ENCODE measurements at regions not wholly inside any gene's neighbourhood (a gene's known extent, or its start where the extent isn't known, plus 50 kb on each side); places are given as distances from the start of the nearest gene placed in this dataset.
A peak's percentile ranks its signal among the peaks of the same experiment; 100 is the strongest.

DNA sequence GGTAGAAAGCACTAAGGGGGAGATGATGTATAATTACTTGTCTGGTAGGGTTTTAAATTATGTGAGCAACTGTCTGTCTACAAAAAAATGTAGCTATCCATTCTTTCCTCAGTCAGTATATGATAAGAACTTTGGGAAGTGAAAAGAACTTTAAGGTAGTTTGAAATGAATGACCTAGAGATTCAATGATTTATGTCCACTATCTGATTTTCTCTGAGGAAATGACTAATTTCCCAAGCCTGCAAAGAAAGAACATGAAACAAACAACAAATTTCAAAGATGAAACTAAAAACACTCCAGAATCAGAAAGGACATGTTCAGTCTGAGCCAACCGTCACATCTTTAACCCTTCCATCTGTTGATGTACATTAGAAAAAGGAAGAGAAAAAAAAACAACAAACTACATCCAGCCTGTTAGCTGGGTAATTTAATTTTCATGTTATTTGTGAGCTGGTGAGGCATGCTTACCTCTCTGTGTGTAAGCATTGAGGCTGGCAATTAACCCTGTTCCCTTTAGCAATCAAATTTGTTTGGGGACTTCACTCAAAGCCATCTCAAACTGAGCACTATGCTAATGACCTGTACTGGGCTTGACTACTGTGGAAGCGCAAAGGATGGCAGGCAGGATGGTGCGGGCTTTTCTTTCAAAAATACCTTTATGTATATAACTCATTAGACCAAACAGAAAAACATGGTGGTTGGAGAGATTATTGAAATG is 220.1 kb downstream of the TUSC7 start:
- peak; percentile 13 to 67 for DNase-seq (ENCODE audit: low read depth in 2 of 2)

DNA sequence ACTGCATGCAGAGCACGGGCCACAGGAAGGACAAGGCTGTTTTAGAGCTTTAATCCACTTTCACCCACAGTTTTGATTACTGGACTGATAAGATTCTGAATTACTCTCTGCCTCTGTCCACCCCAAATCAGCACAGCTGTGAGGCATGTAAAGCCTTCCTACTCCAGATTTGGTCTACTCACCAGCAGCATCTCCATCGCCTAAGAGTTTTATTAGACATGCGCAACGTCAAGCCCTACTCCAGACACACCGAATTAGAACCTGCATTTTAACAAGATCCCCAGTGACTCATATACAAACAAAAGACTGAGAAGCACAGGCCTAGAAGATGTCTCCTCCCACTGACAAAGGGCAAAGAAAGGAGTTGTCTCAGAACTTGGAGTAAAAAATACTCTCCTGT is 221.2 kb downstream of the TUSC7 start:
- DNase-seq (ENCODE audit: low read depth in 2 of 2): peak in 1 of 2 donors; percentile 40

- DNase-seq (ENCODE audit: low read depth in 2 of 2): no peak
Observed at GRCh38 chr3:116939091-116939490, 229.5 kb downstream of the TUSC7 start.

DNA sequence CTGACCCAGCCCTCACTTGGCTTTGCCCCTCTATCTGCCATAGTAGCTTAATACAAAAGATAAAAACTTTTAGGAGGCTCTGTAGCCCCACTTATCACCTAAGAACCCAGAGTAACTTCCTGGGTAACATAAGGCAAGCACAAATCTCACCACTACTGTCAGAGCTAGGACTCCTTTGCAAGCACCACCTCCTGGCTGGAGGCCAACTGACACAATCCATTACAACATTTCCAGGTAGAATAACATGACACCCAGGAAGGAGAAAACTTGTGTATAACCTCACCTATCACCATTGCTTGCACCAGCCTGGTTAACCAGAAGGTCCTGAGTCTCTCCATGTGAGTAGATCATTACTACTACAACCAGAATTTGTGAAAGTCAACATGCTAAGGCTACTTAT is 230.0 kb downstream of the TUSC7 start:
- DNase-seq (ENCODE audit: low read depth in 2 of 2): no peak

GRCh38 chr3:116940719-116941118 is 231.1 kb downstream of the TUSC7 start:
- no peak for DNase-seq (ENCODE audit: low read depth in 2 of 2)

DNA sequence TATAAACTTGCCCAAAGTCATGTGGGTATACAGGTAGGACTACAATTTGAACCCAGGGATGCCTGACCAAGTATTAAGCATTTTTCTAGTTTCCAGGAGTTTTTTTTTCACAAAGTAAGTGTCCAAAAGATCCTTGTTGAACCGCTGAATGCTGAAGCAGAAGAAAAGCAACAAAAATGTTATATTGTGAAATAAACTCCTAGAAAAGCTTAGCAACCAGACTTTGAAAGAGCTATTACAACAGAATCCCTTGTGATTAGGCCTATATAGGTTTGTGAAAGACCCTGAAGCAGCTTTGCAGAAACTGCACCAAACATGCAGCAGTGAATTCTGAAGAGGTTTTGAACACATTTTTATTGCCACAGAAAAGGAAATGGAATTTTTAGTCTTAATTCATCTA is 236.8 kb downstream of the TUSC7 start:
- DNase-seq (ENCODE audit: low read depth in 2 of 2): no peak

DNA sequence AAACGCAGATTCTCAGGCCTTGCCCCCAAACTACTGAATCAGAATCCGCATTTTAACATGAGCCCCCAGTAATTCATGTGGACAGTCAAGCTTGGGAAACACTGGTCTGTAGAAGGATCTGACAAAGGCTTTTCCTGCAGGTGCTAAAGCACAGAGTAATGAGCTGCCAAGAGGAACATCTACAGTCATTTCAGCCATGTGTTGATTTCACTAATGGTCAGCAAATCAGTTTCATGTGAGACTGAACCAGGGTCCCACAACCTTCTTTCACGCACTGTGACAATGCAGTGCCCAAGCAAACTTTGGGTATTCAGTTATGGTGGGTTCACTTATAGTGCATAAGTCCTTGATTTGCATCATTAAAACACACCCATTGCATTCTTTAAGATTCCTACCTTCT is 237.6 kb downstream of the TUSC7 start:
- no peak for DNase-seq (ENCODE audit: low read depth in 2 of 2)

DNA sequence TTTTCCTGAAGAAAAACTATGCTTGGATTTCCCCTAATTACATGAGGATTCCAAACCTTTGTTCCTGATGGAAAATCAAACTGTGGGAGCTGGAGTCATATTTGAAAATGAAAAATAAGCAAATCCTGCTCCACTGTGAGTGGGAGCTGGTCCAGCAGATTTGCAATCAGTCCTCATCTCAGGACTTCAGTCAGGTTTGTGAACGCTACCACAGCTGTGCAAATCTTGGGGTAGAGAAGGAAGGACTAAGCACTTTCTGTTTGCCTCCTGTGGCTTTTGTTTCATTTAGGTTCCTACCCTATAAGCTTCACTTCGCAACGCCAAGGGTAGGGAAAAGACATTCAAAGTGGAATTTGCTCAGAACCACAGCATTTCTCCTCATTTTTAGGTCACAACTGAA is 238.2 kb downstream of the TUSC7 start:
- no peak for DNase-seq (ENCODE audit: low read depth in 2 of 2)

DNA sequence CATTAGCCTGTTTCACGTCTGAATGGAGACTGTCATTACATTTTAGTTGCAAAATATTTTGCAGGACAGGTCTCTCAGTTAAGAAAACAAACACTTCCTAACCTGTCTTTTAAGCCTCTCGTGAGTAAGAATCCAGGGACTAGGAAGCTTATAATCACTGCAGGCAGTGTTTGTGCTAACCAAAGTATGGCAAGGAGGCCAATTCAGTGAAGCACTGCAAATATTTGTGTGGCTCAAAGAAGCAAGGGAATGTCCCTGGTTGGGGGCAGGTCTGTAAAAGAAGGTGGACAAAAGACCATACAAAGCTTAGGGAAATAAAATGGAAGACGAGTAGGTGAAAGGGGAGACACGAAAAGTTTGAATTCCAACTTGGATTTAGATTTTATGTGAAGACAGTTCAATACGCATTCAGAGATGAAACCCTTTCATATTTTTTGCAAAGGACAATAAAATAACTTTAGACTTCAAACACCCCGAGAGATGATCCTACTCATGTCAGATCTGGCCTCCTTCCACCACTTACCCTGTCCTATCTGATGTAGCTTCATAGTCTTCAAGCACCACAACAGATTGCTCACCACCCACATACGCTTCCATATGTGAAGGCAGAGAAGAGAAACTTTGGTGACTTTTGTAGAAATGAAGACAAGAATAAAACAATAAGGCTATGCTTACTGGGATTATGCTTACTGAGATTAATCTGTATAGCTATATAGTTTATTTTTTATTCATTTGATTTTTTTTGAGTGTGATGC is 240.9 kb downstream of the TUSC7 start:
- DNase-seq (ENCODE audit: low read depth in 2 of 2): no peak

DNA sequence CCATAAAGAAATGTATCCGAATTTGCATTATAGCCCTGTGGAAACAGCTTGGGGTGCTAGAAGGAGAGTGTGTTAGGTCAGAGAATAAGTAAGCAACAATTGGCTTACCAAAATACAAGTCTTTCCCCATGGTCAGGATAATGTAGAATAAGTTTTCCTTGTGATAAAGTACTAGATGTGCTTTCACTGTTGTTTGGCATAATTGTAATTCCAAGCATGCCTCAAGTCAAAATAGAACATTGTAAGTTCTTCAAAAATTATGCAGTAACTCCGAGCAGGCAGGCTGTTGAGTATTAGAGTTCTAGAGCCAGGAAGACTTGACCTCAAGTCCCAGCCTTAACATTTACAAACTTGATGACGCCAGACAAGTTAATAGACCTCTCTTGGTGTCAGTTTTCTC is 242.0 kb downstream of the TUSC7 start:
- DNase-seq (ENCODE audit: low read depth in 2 of 2): no peak

GRCh38 chr3:116958291-116958690 is 248.7 kb downstream of the TUSC7 start:
- no peak for DNase-seq (ENCODE audit: low read depth in 2 of 2)

DNA sequence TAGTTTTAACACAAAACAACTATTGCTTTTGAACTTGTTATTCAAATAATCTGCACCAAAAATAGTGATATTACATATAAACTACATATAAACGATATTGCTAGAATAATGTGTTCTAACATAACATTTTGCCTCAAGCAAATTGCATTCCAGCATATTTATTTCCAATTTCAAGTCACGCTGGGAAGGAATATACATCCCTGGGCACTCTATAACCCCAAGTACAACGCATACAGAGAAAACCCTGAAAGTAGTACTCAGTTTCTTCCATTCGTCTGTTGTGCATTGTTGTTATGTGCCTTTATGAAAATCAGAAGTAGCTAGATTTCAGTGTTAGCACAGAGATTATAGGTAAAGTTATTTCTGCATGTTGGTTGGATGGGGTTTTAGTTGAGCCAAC is 251.5 kb downstream of the TUSC7 start:
- DNase-seq (ENCODE audit: low read depth in 2 of 2): no peak

GRCh38 chr3:116963802-116964201 is 254.2 kb downstream of the TUSC7 start:
- DNase-seq (ENCODE audit: low read depth in 2 of 2): no peak

- DNase-seq (ENCODE audit: low read depth in 2 of 2): no peak
Observed at GRCh38 chr3:116966649-116967048, 257.1 kb downstream of the TUSC7 start.

- no peak for DNase-seq (ENCODE audit: low read depth in 2 of 2)
Observed at GRCh38 chr3:116969135-116969534, 259.6 kb downstream of the TUSC7 start.

GRCh38 chr3:116969646-116970045 is 260.1 kb downstream of the TUSC7 start:
- DNase-seq (ENCODE audit: low read depth in 2 of 2): no peak

- DNase-seq (ENCODE audit: low read depth in 2 of 2): no peak
Observed at GRCh38 chr3:116971531-116971930, 262.0 kb downstream of the TUSC7 start.

DNA sequence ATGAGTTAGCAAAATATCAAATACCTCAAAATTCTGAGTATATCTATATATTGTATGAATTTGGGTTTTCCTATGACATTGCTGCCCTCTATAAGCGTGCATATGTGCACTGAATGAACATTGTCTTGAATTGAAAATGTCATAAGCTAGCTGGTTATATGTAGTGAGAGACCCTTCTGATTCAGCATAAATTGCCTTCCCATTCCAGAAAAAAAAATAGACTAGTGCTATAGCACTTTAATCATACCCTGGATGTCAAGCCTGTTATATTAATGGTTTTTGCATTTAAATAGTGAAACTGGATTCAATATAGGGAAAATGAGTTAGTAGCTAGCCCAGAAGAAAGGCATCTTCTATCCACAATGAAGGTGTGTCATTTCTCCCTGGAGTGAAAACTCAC is 265.1 kb downstream of the TUSC7 start:
- DNase-seq (ENCODE audit: low read depth in 2 of 2): no peak

DNA sequence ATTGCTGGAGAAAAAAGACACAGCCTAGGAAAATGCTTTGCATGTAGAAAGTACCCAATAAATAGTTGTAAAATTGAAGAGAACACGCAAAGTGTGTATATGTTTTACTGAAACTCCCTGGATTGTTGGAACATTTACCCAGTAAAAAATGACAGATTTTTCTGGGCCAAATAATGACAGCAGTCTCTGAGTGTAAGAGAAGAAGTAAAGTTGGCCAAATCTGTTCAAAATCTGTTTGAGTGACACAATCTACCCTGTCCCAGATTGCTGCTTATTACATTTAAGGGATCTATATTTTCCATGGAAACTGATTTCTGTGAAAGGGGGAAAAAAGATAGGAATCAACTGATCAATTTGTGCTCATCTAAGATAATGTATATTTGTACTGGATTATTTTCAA is 267.9 kb downstream of the TUSC7 start:
- DNase-seq (ENCODE audit: low read depth in 2 of 2): no peak

GRCh38 chr3:116980099-116980498 is 270.5 kb downstream of the TUSC7 start:
- DNase-seq (ENCODE audit: low read depth in 2 of 2): no peak

GRCh38 chr3:116981089-116981488 is 271.5 kb downstream of the TUSC7 start:
- no peak for DNase-seq (ENCODE audit: low read depth in 2 of 2)

DNA sequence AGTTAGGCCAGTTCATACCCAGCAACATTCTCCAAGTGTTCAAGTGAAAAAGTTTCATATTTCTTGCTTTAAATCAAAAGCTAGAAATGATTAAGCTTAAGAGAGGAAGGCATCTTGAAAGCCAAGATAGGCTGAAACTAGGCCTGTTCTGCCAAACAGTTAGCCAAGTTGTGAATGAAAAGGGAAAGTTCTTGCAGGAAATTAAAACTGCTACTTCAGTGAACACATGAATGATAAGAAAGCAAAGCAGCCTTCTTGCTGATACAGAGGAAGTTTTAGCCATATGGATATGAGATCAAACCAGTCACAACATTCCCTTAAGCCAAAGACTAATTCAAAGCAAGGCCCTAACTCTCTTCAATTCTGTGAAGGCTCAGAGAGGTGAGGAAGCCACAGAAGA is 274.7 kb downstream of the TUSC7 start:
- DNase-seq (ENCODE audit: low read depth in 2 of 2): no peak

DNA sequence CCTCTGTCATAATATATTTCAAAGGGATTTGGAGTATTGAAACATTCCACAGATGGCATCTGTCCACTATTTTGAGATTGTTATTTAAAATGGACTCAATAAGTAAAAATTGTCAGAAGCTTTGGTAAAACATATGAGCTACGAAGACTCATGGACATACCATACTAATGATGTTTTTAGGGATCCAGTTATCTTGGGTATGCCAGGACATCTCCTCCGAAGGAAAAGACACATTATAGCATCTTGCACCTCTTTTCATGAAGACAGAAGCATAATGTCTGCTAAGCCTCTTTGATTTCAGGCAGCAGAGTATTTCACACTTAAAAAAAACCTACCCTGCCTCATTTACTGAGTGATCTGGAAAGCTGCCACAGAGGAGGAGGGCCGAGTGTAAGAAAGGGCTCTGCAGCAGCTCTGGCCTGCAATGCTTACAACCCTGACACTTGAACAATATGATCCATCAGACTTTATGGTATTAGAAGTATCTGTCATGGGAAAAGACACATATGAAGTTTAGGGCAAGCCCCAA is 284.8 kb downstream of the TUSC7 start:
- DNase-seq (ENCODE audit: low read depth in 2 of 2): no peak

Data from lung microvascular endothelial cell (primary cell).